GM19328 (cell line): ENCODE measurements at regions not wholly inside any gene's neighbourhood (a gene's known extent, or its start where the extent isn't known, plus 50 kb on each side); places are given as distances from the start of the nearest gene placed in this dataset.
"Not testable (repeated sequence)": the region's sequence is repeated elsewhere in the genome, so short reads cannot be mapped to it uniquely, and the experiment has no call there.

Experiments
- ATAC-seq: cut with Tn5 transposase; IDR thresholded peaks from one replicate; pipeline ENCODE4 v1.9.1; 2021; ENCODE audit warnings: mild to moderate bottlenecking, moderate library complexity; ENCODE audit not compliant: unreplicated experiment

GRCh38 chr4:26171501-26171900 is 149.3 kb upstream of the RBPJ start:
- no peak for ATAC-seq

DNA sequence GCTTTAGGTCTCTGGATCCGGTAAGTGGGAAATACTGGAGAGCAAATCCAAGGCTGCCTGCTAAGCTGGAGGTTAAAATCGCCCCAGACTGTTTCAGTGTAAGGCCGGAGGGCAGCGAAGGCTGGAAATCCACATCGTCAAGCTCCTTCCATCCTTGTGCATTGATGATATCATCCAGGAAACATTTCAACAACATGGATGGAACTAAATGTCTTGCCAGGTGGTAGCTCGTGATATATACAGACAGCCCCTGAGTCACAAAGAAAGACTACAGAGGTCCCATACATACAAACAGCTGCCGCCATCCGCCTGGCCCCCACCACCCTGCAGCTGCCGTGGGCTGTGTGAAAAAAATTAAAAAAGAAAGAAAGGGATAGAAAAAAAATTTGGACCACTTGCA is 148.9 kb upstream of the RBPJ start:
- no peak for ATAC-seq

GRCh38 chr4:26173619-26174018 is 147.2 kb upstream of the RBPJ start:
- ATAC-seq: no peak

DNA sequence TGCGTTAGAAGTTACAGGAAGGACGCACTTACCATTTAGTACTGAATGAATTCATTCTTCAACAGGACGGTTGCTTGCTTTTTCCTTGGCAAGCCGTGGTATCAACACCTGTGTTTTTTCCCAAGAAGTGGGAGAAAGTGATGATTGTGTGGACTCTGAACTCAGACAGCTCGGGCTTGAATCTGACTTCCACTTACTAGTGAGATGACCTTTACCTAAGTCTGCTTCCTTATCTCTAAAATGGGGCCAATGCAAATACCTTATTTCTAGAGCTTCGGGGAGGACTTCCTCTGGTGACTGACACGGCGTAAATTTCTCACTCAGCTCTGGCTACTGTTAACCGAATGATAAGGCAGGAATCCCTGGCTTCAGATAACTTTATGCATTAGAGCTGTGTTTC is 146.8 kb upstream of the RBPJ start:
- no peak for ATAC-seq

GRCh38 chr4:26175006-26175786 is 145.6 kb upstream of the RBPJ start:
- no peak for ATAC-seq

GRCh38 chr4:26175905-26176470 is 144.8 kb upstream of the RBPJ start:
- ATAC-seq: no peak

GRCh38 chr4:26176598-26177149 is 144.1 kb upstream of the RBPJ start:
- ATAC-seq: no peak

DNA sequence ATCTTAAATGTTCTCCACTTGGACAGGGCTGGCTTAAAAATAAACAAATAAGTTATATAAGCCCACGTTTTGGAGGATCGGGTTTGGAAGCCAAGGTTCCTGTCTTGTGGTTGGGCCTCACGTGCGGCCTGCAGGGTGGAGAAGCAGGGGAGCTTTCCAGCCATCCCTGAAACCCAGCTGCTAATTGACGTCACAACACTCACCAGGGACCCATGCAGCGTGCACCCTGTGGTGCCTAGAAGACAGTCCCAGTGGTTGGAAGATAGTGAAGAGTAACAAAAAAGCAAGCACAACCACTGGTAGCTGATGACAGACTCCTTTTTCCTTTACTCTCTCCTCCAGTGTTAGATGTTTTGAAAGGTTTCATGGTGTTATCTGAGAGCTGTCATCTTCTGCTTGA is 142.0 kb upstream of the RBPJ start:
- peak; percentile 26 for ATAC-seq

DNA sequence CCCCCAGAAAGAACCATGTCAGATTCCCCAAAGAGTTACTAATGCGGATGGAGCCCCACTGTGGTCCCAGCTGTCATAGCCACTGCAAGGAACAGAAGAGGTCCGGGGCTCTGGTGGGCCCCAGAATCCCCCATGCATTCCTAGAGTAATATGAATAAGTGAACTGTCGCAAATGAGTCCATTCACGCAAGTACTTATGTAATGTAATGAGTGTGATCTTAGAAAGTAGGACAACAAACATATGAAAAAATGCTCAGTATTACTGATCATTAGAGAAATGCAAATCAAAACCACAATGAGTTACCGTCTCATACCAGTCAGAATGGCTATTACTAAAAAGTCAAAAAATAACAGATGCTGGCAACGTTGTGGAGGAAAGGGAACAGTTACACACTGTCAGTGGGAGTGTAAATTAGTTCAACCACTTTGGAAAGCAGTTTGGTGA is 141.5 kb upstream of the RBPJ start:
- ATAC-seq: peak; percentile 59

- ATAC-seq: no peak
Observed at GRCh38 chr4:26181616-26182015, 139.2 kb upstream of the RBPJ start.

GRCh38 chr4:26183017-26183416 is 137.8 kb upstream of the RBPJ start:
- ATAC-seq: no peak

GRCh38 chr4:26185436-26185835 is 135.4 kb upstream of the RBPJ start:
- no peak for ATAC-seq

GRCh38 chr4:26191353-26191752 is 129.5 kb upstream of the RBPJ start:
- ATAC-seq: no peak

DNA sequence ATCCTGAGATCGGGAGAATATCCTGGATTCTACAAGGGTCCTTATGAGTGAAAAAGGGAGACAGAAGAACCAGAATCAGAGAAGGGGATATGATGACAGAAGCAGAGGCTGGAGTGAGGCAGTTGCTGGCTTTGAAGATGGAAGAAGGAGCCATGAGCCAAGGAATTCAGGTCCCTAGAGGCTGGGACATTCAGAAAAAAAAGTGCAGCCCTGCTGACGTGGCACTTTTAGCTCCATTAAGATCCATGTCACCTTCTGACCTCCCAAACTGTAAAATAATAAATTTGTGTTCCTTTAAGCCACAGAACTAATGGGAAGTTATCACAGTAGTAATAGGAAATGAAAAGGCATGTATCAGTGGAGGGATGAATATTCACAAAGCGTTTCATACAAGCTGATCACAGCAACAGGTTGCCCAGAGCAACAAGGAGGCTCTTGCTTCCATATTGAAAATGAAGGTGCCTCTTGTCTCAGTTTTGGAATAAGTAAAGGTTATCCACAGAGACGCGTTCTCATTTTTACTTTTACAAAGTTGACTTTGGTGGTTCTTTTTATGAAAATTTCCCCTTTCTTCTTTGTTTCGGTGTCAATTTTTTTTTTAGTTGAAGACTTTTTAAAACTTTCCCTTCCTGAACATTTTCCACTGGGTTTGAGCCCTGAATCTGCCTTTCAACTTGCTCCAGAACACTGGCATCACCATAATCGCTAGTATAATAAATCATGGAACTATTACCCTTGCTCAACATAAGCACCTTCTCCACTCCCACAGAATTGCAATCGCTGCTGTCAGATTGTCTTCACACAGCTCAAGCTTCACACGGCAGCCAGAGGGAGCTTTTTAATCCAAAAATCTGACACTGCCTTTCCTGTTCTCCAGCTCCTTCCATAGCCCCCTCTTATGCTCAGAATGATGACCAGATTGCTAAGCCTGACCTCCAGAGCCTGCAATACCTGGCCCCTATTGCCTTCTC is 127.6 kb upstream of the RBPJ start:
- no peak for ATAC-seq

- no peak for ATAC-seq
Observed at GRCh38 chr4:26194764-26195163, 126.0 kb upstream of the RBPJ start.

DNA sequence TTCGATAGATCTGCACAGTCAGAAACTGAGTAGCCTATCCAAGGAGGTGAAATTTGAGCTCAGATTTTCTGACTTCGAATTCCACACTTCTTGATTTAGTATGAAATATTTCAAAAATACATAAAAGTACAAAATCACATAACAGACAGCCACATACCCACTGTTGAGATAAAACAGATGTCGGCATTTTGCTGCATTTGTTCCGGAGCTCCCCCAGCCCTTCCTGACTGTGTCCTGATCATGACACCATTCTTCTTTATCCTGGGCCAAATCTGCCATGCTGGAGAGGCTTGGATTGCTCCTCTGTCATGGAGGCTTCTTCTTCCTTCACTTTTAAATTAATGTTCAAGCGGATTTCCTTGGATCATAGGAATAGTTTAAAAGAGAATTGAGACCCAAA is 124.2 kb upstream of the RBPJ start:
- no peak for ATAC-seq

DNA sequence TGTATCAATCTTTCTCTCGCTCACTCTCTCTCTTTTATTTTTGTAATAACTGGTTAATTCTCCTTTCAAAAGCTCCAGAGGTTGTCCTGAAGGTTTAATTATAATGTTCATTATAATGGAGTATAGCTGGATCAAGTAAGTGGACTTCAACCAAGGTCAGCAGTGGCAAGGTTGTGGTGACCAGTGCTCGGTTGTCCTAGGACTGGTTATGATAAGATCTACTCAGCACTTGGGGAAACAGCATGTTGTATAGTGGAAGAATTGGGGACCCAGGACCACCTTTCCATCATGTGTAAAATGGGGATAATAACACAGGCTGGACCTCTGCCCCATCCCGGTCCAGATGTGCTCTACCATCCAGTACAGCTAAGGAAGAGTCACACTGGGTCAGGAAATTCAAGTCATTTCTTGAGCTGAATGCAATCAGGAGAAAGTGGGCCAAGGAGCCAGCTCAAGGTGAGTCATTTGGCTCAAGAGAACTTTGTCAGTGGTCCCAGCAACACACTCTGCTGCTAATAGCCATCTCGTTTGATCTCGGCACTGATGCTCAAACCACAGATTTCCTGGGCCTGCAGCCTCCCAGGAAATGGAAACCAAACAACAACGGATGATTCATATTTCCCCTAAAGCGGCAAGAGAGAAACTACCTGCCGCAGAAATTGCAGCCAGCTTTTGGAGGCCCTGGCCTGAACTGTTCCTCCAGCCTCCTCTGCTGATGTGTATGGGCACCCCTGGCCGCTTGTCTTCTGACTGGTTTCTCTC is 123.6 kb upstream of the RBPJ start:
- ATAC-seq: peak; percentile 81

DNA sequence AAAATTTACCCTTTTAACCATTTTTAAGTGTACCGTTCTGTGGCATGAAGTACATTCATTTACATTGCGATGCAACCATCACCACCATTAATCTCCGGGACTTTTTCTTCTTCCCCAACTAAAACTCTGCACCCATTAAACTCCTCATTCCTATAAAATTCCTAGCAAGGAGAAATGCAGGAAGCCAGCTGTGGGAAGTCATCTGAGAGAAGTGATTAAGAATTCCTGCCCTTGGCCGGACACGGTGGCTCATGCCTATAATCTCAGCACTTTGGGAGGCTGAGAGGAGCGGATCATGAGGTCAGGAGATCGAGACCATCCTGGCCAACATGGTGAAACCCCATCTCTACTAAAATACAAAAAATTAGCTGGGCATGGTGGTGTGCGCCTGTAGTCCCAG is 121.9 kb upstream of the RBPJ start:
- not testable (repeated sequence) for ATAC-seq

DNA sequence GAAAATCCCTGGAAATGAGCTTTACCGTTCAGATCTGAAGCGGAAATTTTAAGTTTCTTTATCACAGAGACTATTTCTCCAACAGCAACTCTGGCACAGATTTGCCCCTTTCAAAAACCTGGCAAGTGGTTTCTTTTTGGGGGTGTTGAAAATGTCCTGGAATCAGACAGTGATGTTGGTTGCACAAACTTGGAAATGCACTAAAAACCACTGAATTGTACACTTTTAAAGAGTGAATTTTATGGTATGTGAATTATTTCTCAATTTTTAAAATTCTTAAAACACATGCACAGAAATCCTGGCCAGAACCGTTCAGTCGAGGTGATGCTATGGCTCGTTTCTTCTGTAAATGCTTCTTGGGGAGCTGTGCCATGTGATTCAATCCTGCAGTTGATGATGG is 121.2 kb upstream of the RBPJ start:
- ATAC-seq: no peak

DNA sequence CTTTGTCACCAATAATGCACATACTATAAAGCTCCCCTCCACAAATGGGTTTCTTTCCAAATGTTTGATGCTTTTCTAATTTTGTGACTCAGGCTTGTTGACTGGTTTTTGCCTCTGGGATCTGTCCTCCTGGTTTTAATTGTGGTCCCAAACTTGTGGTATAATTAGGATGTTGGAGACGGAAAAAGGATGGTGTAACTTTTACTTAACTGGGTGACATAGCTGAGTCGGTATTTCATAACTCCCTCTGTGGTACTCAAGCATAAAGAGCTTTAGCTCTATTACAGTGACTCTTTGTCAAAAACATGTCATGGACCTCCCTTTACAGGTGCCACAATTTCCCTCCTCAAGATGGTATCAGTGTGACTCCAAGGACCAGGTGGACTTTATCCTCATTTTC is 119.7 kb upstream of the RBPJ start:
- ATAC-seq: no peak
